Natural killer cell (primary cell): ENCODE measurements at regions not wholly inside any gene's neighbourhood (a gene's known extent, or its start where the extent isn't known, plus 50 kb on each side); places are given as distances from the start of the nearest gene placed in this dataset.

Experiments
- ATAC-seq, 3 donors: fragments of 150-1000 bp in 2 of 3; fragments of 200-7000 bp in 1 of 3; cut with Tn5 transposase; 1 replicate in 1 of 3; 2 replicates in 2 of 3; pipeline ENCODE4 v1.10.0; 2021; ENCODE audit warnings: mild to moderate bottlenecking in 2 of 3, moderate library complexity in 2 of 3
- DNase-seq, 2 donors: peaks; one replicate each; pipeline versions ENCODE4 v3.0.0 to v3.0.0-alpha.2; 2013 to 2021; ENCODE audit warnings: mixed read lengths in 1 of 2
- H3K27ac ChIP-seq: one replicate; pipeline ENCODE4 v1.5.1; 2013; ENCODE audit warnings: mild to moderate bottlenecking, low read length
- H3K27me3 ChIP-seq: one replicate; pipeline ENCODE4 v1.6.1; 2013; ENCODE audit warnings: low read length; ENCODE audit not compliant: control insufficient read depth, insufficient read depth
- H3K36me3 ChIP-seq: one replicate; pipeline ENCODE4 v1.6.1; 2013; ENCODE audit warnings: low read length; ENCODE audit not compliant: control insufficient read depth, insufficient read depth
- H3K4me1 ChIP-seq: one replicate; pipeline ENCODE4 v1.6.1; 2013; ENCODE audit warnings: low read length; ENCODE audit not compliant: control insufficient read depth, insufficient read depth
- H3K4me3 ChIP-seq: one replicate; pipeline ENCODE4 v1.5.1; 2013; ENCODE audit warnings: low read length
- H3K9me3 ChIP-seq: one replicate; pipeline ENCODE4 v1.6.1; 2013; ENCODE audit warnings: low read length; ENCODE audit not compliant: control insufficient read depth, insufficient read depth
- H3K27ac Mint-ChIP-seq, 2 donors: one replicate each; pipeline ENCODE4 v1.8.0; 2022; ENCODE audit warnings: mild to moderate bottlenecking in 2 of 2, mixed read lengths in 2 of 2, moderate library complexity in 1 of 2
- H3K27me3 Mint-ChIP-seq, 2 donors: one replicate each; pipeline ENCODE4 v1.8.0; 2022; ENCODE audit warnings: low read depth in 2 of 2, mixed read lengths in 2 of 2
- H3K36me3 Mint-ChIP-seq: one replicate; pipeline ENCODE4 v1.8.0; 2022; ENCODE audit warnings: mixed read lengths
- H3K4me1 Mint-ChIP-seq, 2 donors: one replicate each; pipeline ENCODE4 v1.8.0; 2022; ENCODE audit warnings: mixed read lengths in 2 of 2
- H3K4me3 Mint-ChIP-seq: one replicate; pipeline ENCODE4 v1.8.0; 2022; ENCODE audit warnings: mild to moderate bottlenecking, moderate library complexity, mixed read lengths
- H3K9me3 Mint-ChIP-seq, 2 donors: one replicate each; pipeline ENCODE4 v1.8.0; 2022; ENCODE audit warnings: mixed read lengths in 2 of 2
- CTCF ChIP-seq: fragments of 200-600 bp; IDR thresholded peaks from one replicate; pipeline ENCODE4 v1.8.0; 2022; ENCODE audit warnings: antibody characterized with exemption
- WGBS: methylation state at CpG from one replicate; pipeline ENCODE4 v1.1.7; 2013; ENCODE audit warnings: missing lambda C conversion rate; ENCODE audit not compliant: insufficient coverage; 5-methylcytosine and 5-hydroxymethylcytosine counted together
- intact Hi-C: fragments of 100-400 bp; cut with micrococcal nuclease; formaldehyde crosslinking; loops from one replicate; pipeline ENCODE4 v1.14.2; 2022

DNA sequence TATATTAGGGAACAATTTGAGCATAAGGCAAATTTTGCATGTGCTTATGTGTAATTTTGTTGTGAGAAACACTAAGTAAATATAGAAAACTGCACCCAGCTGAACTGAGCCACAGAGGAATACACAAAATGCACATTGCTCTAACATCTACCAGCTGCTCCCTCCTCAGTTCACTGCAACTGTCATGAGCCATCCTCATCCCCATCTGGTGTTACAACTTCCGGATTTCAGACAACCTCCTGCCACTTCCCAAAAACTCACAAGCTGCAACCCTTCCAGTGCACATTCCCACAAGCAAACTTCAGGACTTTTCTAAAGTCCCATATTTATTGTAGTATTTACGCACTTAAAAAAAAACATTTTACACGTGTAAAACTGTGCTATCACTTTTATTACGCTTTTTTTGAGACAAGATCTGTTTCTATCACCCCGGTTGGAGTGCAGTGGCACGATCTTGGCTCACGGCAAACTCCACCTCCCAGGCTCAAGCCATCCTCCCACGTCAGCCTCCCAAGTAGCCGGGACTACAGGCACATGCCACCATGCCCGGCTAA, 169.1 kb upstream of the TBX3 start:
- H3K27me3 Mint-ChIP-seq, result no peaks in the 10 kb centered on the region
- TF ChIP-seq CTCF, result no peak
- H3K4me1 ChIP-seq, result no peaks in the 10 kb centered on the region
- intact Hi-C loops, result no loop called here
- no peak overlapping the region for H3K27ac Mint-ChIP-seq
- peaks cover 4% of the 10 kb centered on the region for H3K9me3 ChIP-seq
- peaks cover 5 to 9% of the 10 kb centered on the region in 2 donors for H3K9me3 Mint-ChIP-seq
- 74% methylated on average over 7 of the region's 10 CpGs for WGBS
- no peaks in the 10 kb centered on the region for H3K27me3 ChIP-seq
- DNase-seq (no peak), ATAC-seq (no peak)
- no peaks in the 10 kb centered on the region for H3K4me1 Mint-ChIP-seq
- H3K4me3 Mint-ChIP-seq, result no peak overlapping the region
- no peak overlapping the region for H3K27ac ChIP-seq
- H3K36me3 ChIP-seq, result no peaks in the 10 kb centered on the region
- H3K4me3 ChIP-seq, result no peak overlapping the region
- H3K36me3 Mint-ChIP-seq, result no peaks in the 10 kb centered on the region

- intact Hi-C loops, result no loop called here
- H3K36me3 ChIP-seq, result no peaks in the 10 kb centered on the region
- H3K4me1 ChIP-seq, result no peaks in the 10 kb centered on the region
- Mint-ChIP-seq H3K27ac (no peak overlapping the region), H3K4me3 (no peak overlapping the region), H3K36me3 (no peaks in the 10 kb centered on the region), H3K9me3 (peaks cover 5 to 9% of the 10 kb centered on the region in 2 donors), H3K4me1 (no peaks in the 10 kb centered on the region), H3K27me3 (no peaks in the 10 kb centered on the region)
- no peak for TF ChIP-seq CTCF
- H3K27me3 ChIP-seq, result no peaks in the 10 kb centered on the region
- ATAC-seq (no peak), DNase-seq (no peak)
- no peak overlapping the region for H3K27ac ChIP-seq
- 57% methylated on average over 7 of the region's 7 CpGs for WGBS
- H3K4me3 ChIP-seq, result no peak overlapping the region
- H3K9me3 ChIP-seq, result peaks cover 4% of the 10 kb centered on the region
Observed at GRCh38 chr12:114851981-114852380, 168.0 kb upstream of the TBX3 start.

GRCh38 chr12:114850661-114851275, 166.8 kb upstream of the TBX3 start:
- DNase-seq, result no peak
- intact Hi-C loops, result no loop called here
- Mint-ChIP-seq H3K36me3 (no peaks in the 10 kb centered on the region), H3K4me3 (no peak overlapping the region), H3K27ac (no peak overlapping the region), H3K4me1 (no peaks in the 10 kb centered on the region), H3K9me3 (peaks cover 5 to 9% of the 10 kb centered on the region in 2 donors), H3K27me3 (no peaks in the 10 kb centered on the region)
- Histone ChIP-seq H3K4me1 (no peaks in the 10 kb centered on the region), H3K36me3 (no peaks in the 10 kb centered on the region), H3K4me3 (no peak overlapping the region), H3K9me3 (peaks cover 4% of the 10 kb centered on the region), H3K27me3 (no peaks in the 10 kb centered on the region), H3K27ac (no peak overlapping the region)
- WGBS, result 73% methylated on average over 2 of the region's 7 CpGs
- no peak for ATAC-seq
- no peak for TF ChIP-seq CTCF

- H3K27me3 ChIP-seq, result no peaks in the 10 kb centered on the region
- Mint-ChIP-seq H3K4me1 (no peaks in the 10 kb centered on the region), H3K27ac (no peak overlapping the region), H3K9me3 (peaks cover 2 to 6% of the 10 kb centered on the region in 2 donors), H3K36me3 (no peaks in the 10 kb centered on the region), H3K4me3 (no peak overlapping the region), H3K27me3 (no peaks in the 10 kb centered on the region)
- intact Hi-C loops, result no loop called here
- ATAC-seq (no peak), DNase-seq (no peak)
- H3K27ac ChIP-seq, result no peak overlapping the region
- H3K4me3 ChIP-seq, result no peak overlapping the region
- H3K9me3 ChIP-seq, result no peaks in the 10 kb centered on the region
- no peak for TF ChIP-seq CTCF
- 88% methylated on average over 1 of the region's 2 CpGs for WGBS
- H3K4me1 ChIP-seq, result no peaks in the 10 kb centered on the region
- no peaks in the 10 kb centered on the region for H3K36me3 ChIP-seq
Observed at GRCh38 chr12:114848666-114849065, 164.7 kb upstream of the TBX3 start.
